OCI-LY3 (cell line): ENCODE measurements at regions not wholly inside any gene's neighbourhood (a gene's known extent, or its start where the extent isn't known, plus 50 kb on each side); places are given as distances from the start of the nearest gene placed in this dataset.

ENCODE experiments used
- H2AFZ ChIP-seq: fragments of 200-600, 300-600 bp; shearing (Covaris generic); 2 replicates; pipeline ENCODE4 v1.6.0; 2014; ENCODE audit warnings: antibody characterized with exemption, low read depth, low read length
- H3K27ac ChIP-seq: fragments of 200-600, 300-600 bp; sonication (generic); 2 replicates; pipeline ENCODE4 v1.5.1; 2014; ENCODE audit warnings: mild to moderate bottlenecking, low read length, moderate library complexity, mixed read lengths
- H3K27me3 ChIP-seq: fragments of 200-600, 300-600 bp; sonication (generic); 2 replicates; pipeline ENCODE4 v1.6.1; 2014; ENCODE audit warnings: low read depth, low read length, mixed read lengths
- H3K36me3 ChIP-seq: fragments of 200-600, 300-600 bp; sonication (generic); replicated peaks from 2 replicates; pipeline ENCODE3; 2014; ENCODE audit warnings: low read depth, low read length, mixed read lengths
- H3K4me1 ChIP-seq: fragments of 300-600, 200-600 bp; sonication (generic); 2 replicates; pipeline ENCODE4 v1.6.1; 2014; ENCODE audit warnings: low read length, mixed read lengths
- H3K4me2 ChIP-seq: fragments of 200-600, 300-600 bp; sonication (generic); 2 replicates; pipeline ENCODE4 v1.6.1; 2014; ENCODE audit warnings: low read length, mixed read lengths
- H3K4me3 ChIP-seq: fragments of 300-600, 200-600 bp; sonication (generic); 2 replicates; pipeline ENCODE4 v1.5.1; 2014; ENCODE audit warnings: antibody characterized with exemption, mild to moderate bottlenecking, low read length, moderate library complexity
- H3K79me2 ChIP-seq: fragments of 300-600, 200-600 bp; shearing (Covaris generic); 2 replicates; pipeline ENCODE4 v1.6.1; 2014; ENCODE audit warnings: mild to moderate bottlenecking, low read length, mixed read lengths
- H3K9ac ChIP-seq: fragments of 300-600, 200-600 bp; shearing (Covaris generic); 2 replicates; pipeline ENCODE4 v1.6.0; 2014; ENCODE audit warnings: mild to moderate bottlenecking, low read length, moderate library complexity
- H3K9me3 ChIP-seq: fragments of 200-600, 300-600 bp; shearing (Covaris generic); 2 replicates; pipeline ENCODE4 v1.6.1; 2014; ENCODE audit warnings: low read length, mixed read lengths; ENCODE audit not compliant: insufficient read depth
- H4K20me1 ChIP-seq: fragments of 200-600, 300-600 bp; sonication (generic); 2 replicates; pipeline ENCODE4 v1.6.1; 2016; ENCODE audit warnings: low read length, mixed read lengths; ENCODE audit not compliant: insufficient read depth
- CTCF ChIP-seq: fragments of 200-600, 300-600 bp; sonication (generic); IDR thresholded peaks from 2 replicates; pipeline ENCODE4 v1.5.1; 2014; ENCODE audit warnings: antibody characterized with exemption, low read length, low read depth
- EZH2phosphoT487 ChIP-seq: fragments of 200-600 bp; shearing (Covaris generic); IDR thresholded peaks from 2 replicates; pipeline ENCODE4 v1.6.1; 2018; ENCODE audit warnings: antibody characterized with exemption, mixed run types, low read depth

GRCh38 chr14:103220134-103220981 lies 97.1 kb downstream of the TNFAIP2 start:
- Histone ChIP-seq H4K20me1 (no peaks in the 10 kb centered on the region), H3K36me3 (no peaks in the 10 kb centered on the region), H3K9ac (no peak overlapping the region), H3K4me2 (no peak overlapping the region), H3K27me3 (no peaks in the 10 kb centered on the region), H3K79me2 (no peaks in the 10 kb centered on the region), H3K27ac (no peak overlapping the region), H3K4me3 (no peak overlapping the region), H3K9me3 (no peaks in the 10 kb centered on the region; the same call in 1 of the 2 replicates), H2AFZ (no peak overlapping the region), H3K4me1 (no peaks in the 10 kb centered on the region)
- TF ChIP-seq CTCF: no peak
- no peak for TF ChIP-seq EZH2phosphoT487

- Histone ChIP-seq H3K4me3 (no peak overlapping the region), H3K79me2 (no peaks in the 10 kb centered on the region), H3K27me3 (no peaks in the 10 kb centered on the region), H3K9ac (no peak overlapping the region), H3K27ac (no peak overlapping the region), H3K9me3 (no peaks in the 10 kb centered on the region; the same call in 1 of the 2 replicates), H3K36me3 (no peaks in the 10 kb centered on the region), H3K4me2 (no peak overlapping the region), H3K4me1 (no peaks in the 10 kb centered on the region), H2AFZ (no peak overlapping the region), H4K20me1 (no peaks in the 10 kb centered on the region)
- TF ChIP-seq EZH2phosphoT487 (no peak), CTCF (no peak)
Observed at GRCh38 chr14:103220982-103221641, 97.9 kb downstream of the TNFAIP2 start.

- Histone ChIP-seq H3K27ac (no peak overlapping the region), H4K20me1 (no peaks in the 10 kb centered on the region), H3K4me3 (no peak overlapping the region), H3K36me3 (no peaks in the 10 kb centered on the region), H2AFZ (no peak overlapping the region), H3K4me2 (no peak overlapping the region), H3K9me3 (no peaks in the 10 kb centered on the region; the same call in 1 of the 2 replicates), H3K79me2 (no peaks in the 10 kb centered on the region), H3K9ac (no peak overlapping the region), H3K4me1 (no peaks in the 10 kb centered on the region), H3K27me3 (no peaks in the 10 kb centered on the region)
- TF ChIP-seq CTCF (no peak), EZH2phosphoT487 (no peak)
Observed at GRCh38 chr14:103221781-103222358, 98.6 kb downstream of the TNFAIP2 start.

- H3K9me3 ChIP-seq: no peaks in the 10 kb centered on the region
- no peak overlapping the region for H3K9ac ChIP-seq
- TF ChIP-seq EZH2phosphoT487 (no peak), CTCF (no peak)
- H3K4me1 ChIP-seq: no peaks in the 10 kb centered on the region
- H3K79me2 ChIP-seq: no peaks in the 10 kb centered on the region
- H3K27me3 ChIP-seq: no peaks in the 10 kb centered on the region
- no peak overlapping the region for H2AFZ ChIP-seq
- no peaks in the 10 kb centered on the region for H3K36me3 ChIP-seq
- no peaks in the 10 kb centered on the region for H4K20me1 ChIP-seq
- no peak overlapping the region for H3K4me2 ChIP-seq
- H3K27ac ChIP-seq: no peak overlapping the region
- no peak overlapping the region for H3K4me3 ChIP-seq
Observed at GRCh38 chr14:103223818-103224352, 100.6 kb downstream of the TNFAIP2 start.
